ENCODE measurements at regions not wholly inside any gene's neighbourhood (a gene's known extent, or its start where the extent isn't known, plus 50 kb on each side); places are given as distances from the start of the nearest gene placed in this dataset.

- intact Hi-C loops (cut with DNase I) = no loop called here
- Histone ChIP-seq H3K9me3 (no peaks in the 10 kb centered on the region), H3K27me3 (no peaks in the 10 kb centered on the region), H3K36me3 (no peaks in the 10 kb centered on the region), H3K27ac (replicated peaks in 1 of 4) (no peak overlapping the region), H3K4me1 (no peaks in the 10 kb centered on the region), H3K4me3 (no peak overlapping the region)
- TF ChIP-seq CTCF (IDR thresholded peaks at IDR 0.05) (no peak), POLR2A (IDR thresholded peaks at IDR 0.05; ENCODE audit: low read depth) (no peak), POLR2AphosphoS5 (IDR thresholded peaks at IDR 0.05) (no peak), EP300 (IDR thresholded peaks at IDR 0.05) (no peak)
- no peak for DNase-seq (ENCODE audit: extremely low spot score)
- WGBS = 92% methylated on average over 3 of the region's 3 CpGs
These were observed 489.0 kb downstream of the NTRK3 start for GRCh38 chr15:87767516-87767915.

- 55% methylated on average over 4 of the region's 4 CpGs for WGBS
- H3K36me3 ChIP-seq = no peaks in the 10 kb centered on the region
These were observed 491.9 kb downstream of the NTRK3 start for GRCh38 chr15:87764461-87765240.

GRCh38 chr15:87763837-87764236 is 492.7 kb downstream of the NTRK3 start:
- DNase-seq (ENCODE audit: extremely low spot score) = no peak
- no peak for TF ChIP-seq CTCF (IDR thresholded peaks at IDR 0.05)
- TF ChIP-seq POLR2AphosphoS5 (IDR thresholded peaks at IDR 0.05) = no peak
- no peak for TF ChIP-seq POLR2A (IDR thresholded peaks at IDR 0.05; ENCODE audit: low read depth)
- no peak for TF ChIP-seq EP300 (IDR thresholded peaks at IDR 0.05)
- H3K4me3 ChIP-seq = no peak overlapping the region
- intact Hi-C loops (cut with DNase I) = no loop called here
- H3K36me3 ChIP-seq = no peaks in the 10 kb centered on the region
- 94% methylated on average over 9 of the region's 9 CpGs for WGBS
- H3K4me1 ChIP-seq = peaks cover 0 to 5% (median 0%) of the 10 kb centered on the region in 4 donors
- no peaks in the 10 kb centered on the region for H3K27me3 ChIP-seq
- no peak overlapping the region for H3K27ac ChIP-seq (replicated peaks in 1 of 4)
- no peaks in the 10 kb centered on the region for H3K9me3 ChIP-seq

More at GRCh38 chr15:87764461-87765240, 491.9 kb downstream of the NTRK3 start:
- TF ChIP-seq CTCF (IDR thresholded peaks at IDR 0.05) = no peak
- TF ChIP-seq POLR2A (IDR thresholded peaks at IDR 0.05; ENCODE audit: low read depth) = no peak
- TF ChIP-seq EP300 (IDR thresholded peaks at IDR 0.05) = no peak
- TF ChIP-seq POLR2AphosphoS5 (IDR thresholded peaks at IDR 0.05) = no peak
- no peaks in the 10 kb centered on the region for H3K27me3 ChIP-seq
- H3K27ac ChIP-seq (replicated peaks in 1 of 4) = no peak overlapping the region
- no peak overlapping the region for H3K4me3 ChIP-seq
- intact Hi-C loops (cut with DNase I) = no loop called here
- no peak for DNase-seq (ENCODE audit: extremely low spot score)
- no peaks in the 10 kb centered on the region for H3K9me3 ChIP-seq
- peaks cover 0 to 5% (median 0%) of the 10 kb centered on the region in 4 donors for H3K4me1 ChIP-seq

GRCh38 chr15:87761736-87762509 is 494.6 kb downstream of the NTRK3 start:
- no peak overlapping the region for H3K4me3 ChIP-seq
- 80% methylated on average over 4 of the region's 4 CpGs for WGBS
- DNase-seq (ENCODE audit: extremely low spot score) = no peak
- H3K9me3 ChIP-seq = no peaks in the 10 kb centered on the region
- H3K4me1 ChIP-seq = peaks cover 0 to 10% (median 0%) of the 10 kb centered on the region in 4 donors
- intact Hi-C loops (cut with DNase I) = no loop called here
- peak overlapping the region in 2 of 4 donors; percentile 7 to 36 for H3K27ac ChIP-seq (replicated peaks in 1 of 4)
- no peaks in the 10 kb centered on the region for H3K36me3 ChIP-seq
- no peak for TF ChIP-seq EP300 (IDR thresholded peaks at IDR 0.05)
- TF ChIP-seq CTCF (IDR thresholded peaks at IDR 0.05) = no peak
- TF ChIP-seq POLR2AphosphoS5 (IDR thresholded peaks at IDR 0.05) = no peak
- no peak for TF ChIP-seq POLR2A (IDR thresholded peaks at IDR 0.05; ENCODE audit: low read depth)
- H3K27me3 ChIP-seq = no peaks in the 10 kb centered on the region
